Loucy (cell line): ENCODE measurements at regions not wholly inside any gene's neighbourhood (a gene's known extent, or its start where the extent isn't known, plus 50 kb on each side); places are given as distances from the start of the nearest gene placed in this dataset.

Experiments
- H2AFZ ChIP-seq: fragments of 200-600 bp; sonication (generic); 2 replicates; pipeline ENCODE4 v1.6.0; 2016; ENCODE audit warnings: antibody characterized with exemption, mild to moderate bottlenecking, low read length, moderate library complexity
- H3F3A ChIP-seq: fragments of 200-600 bp; 2 replicates; pipeline ENCODE4 v1.6.0; 2016; ENCODE audit warnings: antibody characterized with exemption, low read depth, mild to moderate bottlenecking
- H3K27me3 ChIP-seq: fragments of 200-600 bp; sonication (generic); 2 replicates; pipeline ENCODE4 v1.6.1; 2014; ENCODE audit warnings: low read length, mild to moderate bottlenecking; ENCODE audit not compliant: insufficient read depth, poor library complexity, severe bottlenecking
- H3K36me3 ChIP-seq: fragments of 200-600 bp; sonication (generic); 2 replicates; pipeline ENCODE4 v1.6.1; 2016; ENCODE audit warnings: low read length; ENCODE audit not compliant: insufficient read depth
- H3K4me1 ChIP-seq: fragments of 200-600 bp; sonication (generic); 2 replicates; pipeline ENCODE4 v1.5.1; 2014; ENCODE audit warnings: low read length, mild to moderate bottlenecking; ENCODE audit not compliant: insufficient read depth, poor library complexity, severe bottlenecking
- H3K4me2 ChIP-seq: fragments of 200-600 bp; sonication (generic); 2 replicates; pipeline ENCODE4 v1.6.0; 2014; ENCODE audit warnings: antibody characterized with exemption, low read length, low read depth, mild to moderate bottlenecking; ENCODE audit not compliant: poor library complexity, severe bottlenecking
- H3K4me3 ChIP-seq: fragments of 200-600 bp; sonication (generic); 2 replicates; pipeline ENCODE4 v1.5.1; 2014; ENCODE audit warnings: low read length, mild to moderate bottlenecking, mixed read lengths; ENCODE audit not compliant: poor library complexity, severe bottlenecking
- H3K79me2 ChIP-seq: fragments of 200-600 bp; sonication (generic); 2 replicates; pipeline ENCODE4 v1.6.1; 2014; ENCODE audit warnings: low read length; ENCODE audit not compliant: insufficient read depth
- H3K9ac ChIP-seq: fragments of 200-600 bp; sonication (generic); 2 replicates; pipeline ENCODE4 v1.6.0; 2014; ENCODE audit warnings: mild to moderate bottlenecking, low read depth, low read length, moderate library complexity; ENCODE audit not compliant: poor library complexity, severe bottlenecking
- H3K9me2 ChIP-seq: fragments of 200-600 bp; sonication (generic); replicated peaks from 2 replicates; pipeline ENCODE4 v1.6.1; 2016; ENCODE audit warnings: low read depth, low read length, mixed read lengths
- H3K9me3 ChIP-seq: fragments of 200-600 bp; sonication (generic); 2 replicates; pipeline ENCODE4 v1.6.1; 2014; ENCODE audit warnings: mild to moderate bottlenecking, antibody characterized with exemption, low read length, low read depth; ENCODE audit not compliant: insufficient read depth
- H4K20me1 ChIP-seq: fragments of 200-600 bp; sonication (generic); 2 replicates; pipeline ENCODE4 v1.6.0; 2014; ENCODE audit warnings: antibody characterized with exemption, low read length, mild to moderate bottlenecking; ENCODE audit not compliant: insufficient read depth, poor library complexity, severe bottlenecking
- CTCF ChIP-seq: fragments of 200-600 bp; sonication (generic); conservative IDR thresholded peaks from 2 replicates; pipeline ENCODE4 v1.5.1; 2014; ENCODE audit warnings: mild to moderate bottlenecking, antibody characterized with exemption, low read length
- EZH2phosphoT487 ChIP-seq: fragments of 200-600 bp; IDR thresholded peaks from 2 replicates; pipeline ENCODE4 v1.6.1; 2018; ENCODE audit warnings: antibody characterized with exemption, mild to moderate bottlenecking, moderate library complexity, borderline replicate concordance

GRCh38 chr5:89315286-89316100 lies 432.5 kb upstream of the MEF2C start:
- no peak for TF ChIP-seq CTCF
- TF ChIP-seq EZH2phosphoT487, result no peak
- Histone ChIP-seq H3K4me1 (peaks cover 12% of the 10 kb centered on the region), H3K4me2 (no peak overlapping the region), H2AFZ (no peak overlapping the region), H3K9me2 (no peaks in the 10 kb centered on the region), H3K36me3 (no peaks in the 10 kb centered on the region), H4K20me1 (no peaks in the 10 kb centered on the region), H3K27me3 (no peaks in the 10 kb centered on the region), H3K9ac (no peak overlapping the region), H3K4me3 (no peak overlapping the region), H3F3A (no peaks in the 10 kb centered on the region), H3K9me3 (no peaks in the 10 kb centered on the region), H3K79me2 (no peaks in the 10 kb centered on the region)

- no peak for TF ChIP-seq CTCF
- no peak for TF ChIP-seq EZH2phosphoT487
- no peaks in the 10 kb centered on the region for H4K20me1 ChIP-seq
- no peaks in the 10 kb centered on the region for H3F3A ChIP-seq
- no peaks in the 10 kb centered on the region for H3K79me2 ChIP-seq
- H3K9me3 ChIP-seq, result no peaks in the 10 kb centered on the region
- no peaks in the 10 kb centered on the region for H3K36me3 ChIP-seq
- H2AFZ ChIP-seq, result peak overlapping the region; percentile 90
- H3K4me3 ChIP-seq, result peak overlapping the region; percentile 32
- H3K27me3 ChIP-seq, result no peaks in the 10 kb centered on the region
- H3K4me2 ChIP-seq, result peak overlapping the region; percentile 72
- peak overlapping the region; percentile 53 for H3K9ac ChIP-seq
- peaks cover 12% of the 10 kb centered on the region for H3K4me1 ChIP-seq
- H3K9me2 ChIP-seq, result no peaks in the 10 kb centered on the region
These were observed 431.0 kb upstream of the MEF2C start for GRCh38 chr5:89313804-89314588.

- Histone ChIP-seq H3K79me2 (no peaks in the 10 kb centered on the region), H3K4me3 (no peak overlapping the region), H3K4me2 (no peak overlapping the region), H3K9me3 (no peaks in the 10 kb centered on the region), H3K4me1 (peaks cover 17% of the 10 kb centered on the region), H2AFZ (no peak overlapping the region), H3K36me3 (no peaks in the 10 kb centered on the region), H3F3A (no peaks in the 10 kb centered on the region), H3K9ac (no peak overlapping the region), H4K20me1 (no peaks in the 10 kb centered on the region), H3K27me3 (no peaks in the 10 kb centered on the region), H3K9me2 (no peaks in the 10 kb centered on the region)
- no peak for TF ChIP-seq EZH2phosphoT487
- no peak for TF ChIP-seq CTCF
These were observed 430.1 kb upstream of the MEF2C start for GRCh38 chr5:89313044-89313443.
